ENCODE measurements at regions not wholly inside any gene's neighbourhood (a gene's known extent, or its start where the extent isn't known, plus 50 kb on each side); places are given as distances from the start of the nearest gene placed in this dataset.
"Not testable (repeated sequence)": the region's sequence is repeated elsewhere in the genome, so short reads cannot be mapped to it uniquely, and the experiment has no call there.

DNA sequence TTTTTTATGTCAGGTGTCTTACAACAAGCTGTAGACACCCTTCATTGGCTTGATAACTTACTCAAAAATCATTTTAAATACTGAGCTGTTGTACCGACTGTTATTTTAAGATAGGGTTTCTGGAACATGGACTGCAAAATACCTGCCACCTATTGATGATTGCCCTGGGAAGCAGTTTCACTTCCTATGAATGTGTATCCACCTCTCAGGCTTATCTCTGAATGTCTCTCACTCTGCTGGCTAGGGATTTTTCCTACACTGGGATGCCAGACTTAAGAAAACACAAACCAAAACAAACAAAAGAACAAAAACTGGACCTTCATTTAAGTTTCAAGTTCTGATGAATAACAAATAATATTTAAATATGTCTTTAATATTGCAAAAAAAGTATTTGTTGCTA, 663.7 kb downstream of the EFNB2 start:
- Mint-ChIP-seq H3K4me1 (no peaks in the 10 kb centered on the region), H3K9me3 (peaks cover 11% of the 10 kb centered on the region), H3K4me3 (no peak overlapping the region), H3K36me3 (ENCODE audit: insufficient read depth) (no peaks in the 10 kb centered on the region), H3K27me3 (no peaks in the 10 kb centered on the region), H3K27ac (ENCODE audit: low read depth) (no peak overlapping the region)
- no peak for ATAC-seq (replicated peaks; ENCODE audit: extremely low read depth, poor library complexity, severe bottlenecking)
- no peak for DNase-seq (ENCODE audit: low spot score in 2 of 2)

DNA sequence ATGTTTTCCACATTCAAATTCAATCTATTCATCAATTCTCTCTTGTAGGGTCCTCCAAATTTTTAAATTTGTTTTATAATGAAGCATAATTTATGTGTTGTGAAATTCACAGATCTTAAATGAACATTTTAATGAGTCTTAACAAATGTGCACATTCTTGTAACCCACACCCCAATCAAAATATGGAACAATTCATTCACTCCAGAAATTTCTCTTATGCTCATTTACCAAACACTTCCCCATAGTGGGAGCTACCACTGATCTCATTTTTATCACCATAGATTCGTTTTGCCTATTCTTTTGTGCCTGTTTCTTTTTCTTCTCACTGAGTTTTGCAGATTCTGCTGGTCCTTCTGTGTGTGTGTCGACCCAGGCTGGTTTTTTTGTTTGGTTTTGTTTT, 664.1 kb downstream of the EFNB2 start:
- Mint-ChIP-seq H3K4me1 (no peaks in the 10 kb centered on the region), H3K4me3 (no peak overlapping the region), H3K27ac (ENCODE audit: low read depth) (no peak overlapping the region), H3K27me3 (no peaks in the 10 kb centered on the region), H3K9me3 (peaks cover 11% of the 10 kb centered on the region), H3K36me3 (ENCODE audit: insufficient read depth) (no peaks in the 10 kb centered on the region)
- no peak for DNase-seq (ENCODE audit: low spot score in 2 of 2)
- no peak for ATAC-seq (replicated peaks; ENCODE audit: extremely low read depth, poor library complexity, severe bottlenecking)

DNA sequence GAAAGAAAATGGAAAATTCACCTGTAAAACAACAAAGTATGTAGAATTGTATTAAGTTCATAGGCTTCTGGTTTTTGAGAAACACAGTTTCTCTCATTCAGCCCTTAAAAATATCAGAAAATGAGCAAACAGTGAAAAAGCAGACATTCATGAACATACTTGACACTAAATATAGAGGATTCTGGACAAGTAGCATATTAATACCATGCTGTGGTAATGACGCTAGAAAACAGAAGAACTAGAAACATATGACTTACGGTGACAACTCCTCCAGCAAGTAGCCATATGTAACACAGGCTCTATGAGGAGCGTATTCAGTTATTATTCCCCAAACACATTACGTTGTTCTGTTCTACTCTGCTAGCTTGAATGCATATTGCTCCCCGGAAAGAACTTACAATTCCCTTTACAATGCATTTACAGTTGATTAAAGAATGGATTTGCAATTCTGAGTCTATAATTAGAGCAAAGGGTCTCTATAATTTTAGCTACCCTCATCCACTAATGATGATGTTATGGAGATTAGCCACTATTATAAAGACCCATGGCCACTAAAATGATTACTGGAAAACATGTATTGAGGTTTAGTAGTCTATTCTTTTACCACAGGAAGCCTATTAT, 672.1 kb downstream of the EFNB2 start:
- Mint-ChIP-seq H3K27me3 (no peaks in the 10 kb centered on the region), H3K4me3 (no peak overlapping the region), H3K27ac (ENCODE audit: low read depth) (no peak overlapping the region), H3K36me3 (ENCODE audit: insufficient read depth) (peaks cover 2% of the 10 kb centered on the region), H3K9me3 (no peaks in the 10 kb centered on the region), H3K4me1 (no peaks in the 10 kb centered on the region)
- DNase-seq (ENCODE audit: low spot score in 2 of 2) (no peak), ATAC-seq (replicated peaks; ENCODE audit: extremely low read depth, poor library complexity, severe bottlenecking) (no peak)

DNA sequence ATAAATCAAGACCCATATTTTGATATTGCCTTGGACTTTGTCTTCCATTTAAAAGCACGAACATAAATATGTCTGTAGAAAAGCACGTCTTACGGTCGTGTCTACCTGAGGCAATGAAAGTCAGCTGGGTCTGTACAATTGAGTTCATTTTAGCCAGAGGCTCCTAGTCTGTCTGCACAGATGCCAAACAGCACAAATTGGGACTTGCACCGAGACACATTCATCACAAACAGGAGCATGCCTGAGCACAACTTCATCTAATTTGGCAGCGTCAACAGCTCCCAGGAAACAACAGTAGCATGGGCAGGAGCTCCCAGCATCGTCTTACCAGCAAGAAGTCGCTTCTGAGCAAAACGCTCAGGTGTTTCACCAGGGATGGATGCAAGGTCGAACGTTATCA, 687.0 kb downstream of the EFNB2 start:
- Mint-ChIP-seq H3K36me3 (ENCODE audit: insufficient read depth) (no peaks in the 10 kb centered on the region), H3K27ac (ENCODE audit: low read depth) (no peak overlapping the region), H3K27me3 (no peaks in the 10 kb centered on the region), H3K9me3 (peaks cover 11% of the 10 kb centered on the region), H3K4me1 (no peaks in the 10 kb centered on the region), H3K4me3 (no peak overlapping the region)
- ATAC-seq (replicated peaks; ENCODE audit: extremely low read depth, poor library complexity, severe bottlenecking) (no peak), DNase-seq (ENCODE audit: low spot score in 2 of 2) (no peak)

DNA sequence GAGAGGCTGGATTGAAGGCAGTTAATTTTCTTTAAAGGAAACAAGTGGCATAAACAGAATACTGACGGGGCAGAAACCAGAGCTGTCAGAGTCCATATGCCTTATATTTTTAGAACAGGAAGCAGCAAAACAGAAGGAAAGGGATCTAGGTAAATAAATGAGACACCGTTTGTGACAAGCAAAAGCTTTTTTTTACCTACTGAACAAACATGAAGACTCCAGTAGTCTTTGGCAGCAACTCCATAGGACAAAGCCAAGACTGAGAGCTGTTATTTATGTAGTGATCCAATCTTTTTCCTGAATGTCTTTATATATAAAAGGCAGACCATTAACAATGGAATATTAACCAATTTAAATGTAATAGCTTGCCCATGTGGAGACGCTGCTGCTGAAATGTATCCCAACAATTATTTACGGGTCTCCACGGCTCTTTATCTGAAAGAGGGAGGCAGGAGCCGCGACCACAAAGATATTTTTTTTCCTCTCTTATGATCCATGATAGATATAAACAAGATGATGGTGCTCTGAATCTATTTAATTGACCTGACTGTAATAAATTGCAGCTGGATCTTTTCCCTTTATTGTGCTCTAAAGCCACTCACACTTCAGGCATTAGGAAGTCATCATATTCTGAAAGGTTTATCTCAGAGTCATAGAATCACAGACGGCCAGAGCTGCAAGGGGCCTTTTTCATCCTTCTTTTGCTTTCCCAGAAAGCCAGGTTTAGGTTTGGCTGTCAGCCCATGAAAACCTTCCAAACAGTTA, 687.8 kb downstream of the EFNB2 start:
- no peak for ATAC-seq (replicated peaks; ENCODE audit: extremely low read depth, poor library complexity, severe bottlenecking)

DNA sequence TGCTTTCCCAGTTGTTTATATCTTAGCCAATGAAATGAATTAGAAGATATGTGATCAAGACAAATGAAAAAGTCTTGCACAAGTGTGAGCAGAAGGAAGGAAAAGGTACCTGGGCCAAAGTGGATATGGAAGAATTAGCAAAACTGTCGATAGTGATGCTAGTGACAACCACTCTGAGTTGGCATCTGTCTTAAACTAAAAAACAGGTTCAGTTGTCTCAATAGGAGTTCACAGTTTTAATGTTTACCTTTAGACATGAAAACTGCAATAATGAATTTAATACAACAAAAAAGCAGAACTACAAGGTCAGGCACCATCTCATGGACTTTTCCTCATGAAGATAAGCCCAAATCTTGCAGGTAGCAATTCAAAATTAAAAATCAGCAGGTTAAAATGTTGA, 688.5 kb downstream of the EFNB2 start:
- no peaks in the 10 kb centered on the region for H3K4me1 Mint-ChIP-seq
- no peaks in the 10 kb centered on the region for H3K27me3 Mint-ChIP-seq
- DNase-seq (ENCODE audit: low spot score in 2 of 2) (no peak), ATAC-seq (replicated peaks; ENCODE audit: extremely low read depth, poor library complexity, severe bottlenecking) (no peak)
- no peaks in the 10 kb centered on the region for H3K36me3 Mint-ChIP-seq (ENCODE audit: insufficient read depth)
- no peak overlapping the region for H3K27ac Mint-ChIP-seq (ENCODE audit: low read depth)
- peaks cover 11% of the 10 kb centered on the region for H3K9me3 Mint-ChIP-seq
- no peak overlapping the region for H3K4me3 Mint-ChIP-seq

More for the DNA sequence above, 687.8 kb downstream of the EFNB2 start:
- DNase-seq (ENCODE audit: low spot score in 2 of 2), result no peak
- Mint-ChIP-seq H3K4me3 (no peak overlapping the region), H3K9me3 (peaks cover 11% of the 10 kb centered on the region), H3K27me3 (no peaks in the 10 kb centered on the region), H3K36me3 (ENCODE audit: insufficient read depth) (no peaks in the 10 kb centered on the region), H3K4me1 (no peaks in the 10 kb centered on the region), H3K27ac (ENCODE audit: low read depth) (no peak overlapping the region)

DNA sequence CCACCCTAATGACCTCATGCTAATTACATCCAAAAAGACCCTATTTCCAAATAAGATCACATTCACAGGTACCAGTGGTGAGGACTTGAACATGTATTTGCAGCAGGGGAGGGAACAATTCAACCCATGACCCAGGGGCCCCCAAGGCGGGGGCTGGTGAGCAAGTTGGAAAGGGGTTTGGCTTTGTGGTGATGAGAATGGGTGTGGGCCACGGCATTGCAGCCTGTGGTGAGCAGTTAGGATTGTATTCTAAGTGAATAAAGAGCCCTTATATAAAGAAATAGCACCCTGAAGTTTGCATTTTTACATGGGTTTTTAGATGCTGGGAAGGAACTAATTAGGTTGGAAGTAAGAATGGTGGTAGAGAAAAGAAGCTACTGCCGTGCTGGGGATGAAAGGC, 694.2 kb downstream of the EFNB2 start:
- no peak for DNase-seq (ENCODE audit: low spot score in 2 of 2)
- Mint-ChIP-seq H3K4me3 (no peak overlapping the region), H3K9me3 (peaks cover 26% of the 10 kb centered on the region), H3K36me3 (ENCODE audit: insufficient read depth) (no peaks in the 10 kb centered on the region), H3K4me1 (no peaks in the 10 kb centered on the region), H3K27me3 (no peaks in the 10 kb centered on the region), H3K27ac (ENCODE audit: low read depth) (no peak overlapping the region)
- no peak for ATAC-seq (replicated peaks; ENCODE audit: extremely low read depth, poor library complexity, severe bottlenecking)

DNA sequence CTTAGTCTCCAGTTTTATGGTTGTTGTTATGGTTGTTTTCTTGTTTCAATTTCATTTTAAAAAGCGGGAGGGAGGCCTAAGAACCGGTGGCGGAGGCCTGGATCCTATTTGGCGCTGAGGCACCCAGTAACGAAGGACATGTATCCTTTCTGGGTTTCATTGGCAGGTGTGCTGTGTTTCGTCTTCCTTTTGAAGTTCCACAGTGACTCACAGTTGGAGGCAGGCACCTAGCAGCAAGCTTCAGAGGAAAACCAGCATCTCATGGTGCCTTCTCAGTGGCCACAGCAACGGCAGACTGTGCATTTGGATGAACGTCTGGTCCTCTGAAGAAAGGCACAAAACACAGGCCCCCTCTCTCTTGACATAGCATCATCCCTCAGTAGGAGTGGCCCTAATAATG, 697.2 kb downstream of the EFNB2 start:
- ATAC-seq (replicated peaks; ENCODE audit: extremely low read depth, poor library complexity, severe bottlenecking), result no peak
- Mint-ChIP-seq H3K27me3 (no peaks in the 10 kb centered on the region), H3K4me1 (no peaks in the 10 kb centered on the region), H3K4me3 (no peak overlapping the region), H3K9me3 (peaks cover 14% of the 10 kb centered on the region), H3K36me3 (ENCODE audit: insufficient read depth) (no peaks in the 10 kb centered on the region), H3K27ac (ENCODE audit: low read depth) (no peak overlapping the region)
- DNase-seq (ENCODE audit: low spot score in 2 of 2), result no peak

DNA sequence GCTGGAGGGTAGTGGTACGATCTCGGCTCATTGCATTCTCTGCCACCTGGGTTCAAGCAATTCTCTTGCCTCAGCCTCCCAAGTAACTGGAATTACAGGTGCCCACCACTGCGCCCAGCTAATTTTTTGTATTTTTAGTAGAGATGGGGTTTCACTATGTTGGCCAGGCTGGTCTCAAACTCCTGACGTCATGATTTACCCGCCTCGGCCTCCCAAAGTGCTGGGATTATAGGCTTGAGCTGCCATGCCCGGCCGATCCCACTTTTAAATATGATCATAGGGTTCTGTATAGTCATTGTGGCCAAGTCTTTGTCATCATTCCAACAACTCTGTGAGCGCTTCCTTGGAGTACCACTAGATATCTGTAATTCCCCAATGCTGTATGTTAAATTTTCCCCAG, 698.2 kb downstream of the EFNB2 start:
- H3K27me3 Mint-ChIP-seq; DNase-seq (ENCODE audit: low spot score in 2 of 2); ATAC-seq (replicated peaks; ENCODE audit: extremely low read depth, poor library complexity, severe bottlenecking); H3K36me3 Mint-ChIP-seq (ENCODE audit: insufficient read depth); H3K27ac Mint-ChIP-seq (ENCODE audit: low read depth); H3K4me1 Mint-ChIP-seq; H3K4me3 Mint-ChIP-seq: not testable (repeated sequence)
- H3K9me3 Mint-ChIP-seq, result peaks cover 14% of the 10 kb centered on the region

DNA sequence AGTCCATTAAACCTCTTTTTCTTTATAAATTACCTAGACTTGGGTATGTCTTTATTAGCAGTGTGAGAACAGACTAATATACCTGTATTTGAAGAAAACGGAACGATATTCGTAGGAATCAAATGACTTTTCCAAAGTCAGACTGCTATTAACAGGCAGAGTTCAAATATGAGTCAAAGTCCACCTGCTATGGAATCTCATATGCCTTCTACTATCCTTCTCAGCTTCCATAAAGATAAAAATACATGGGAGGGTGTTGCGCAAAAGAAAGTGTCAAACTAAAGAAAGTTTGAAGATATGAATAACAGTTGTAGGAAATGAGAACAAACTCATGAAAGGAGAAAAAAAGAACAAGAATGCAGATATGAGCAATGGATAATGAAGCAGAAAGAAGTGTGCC, 704.6 kb downstream of the EFNB2 start:
- no peak for DNase-seq (ENCODE audit: low spot score in 2 of 2)
- no peak for ATAC-seq (replicated peaks; ENCODE audit: extremely low read depth, poor library complexity, severe bottlenecking)
- no peak overlapping the region for H3K4me3 Mint-ChIP-seq
- no peaks in the 10 kb centered on the region for H3K36me3 Mint-ChIP-seq (ENCODE audit: insufficient read depth)
- H3K9me3 Mint-ChIP-seq, result peaks cover 10% of the 10 kb centered on the region
- no peak overlapping the region for H3K27ac Mint-ChIP-seq (ENCODE audit: low read depth)
- H3K4me1 Mint-ChIP-seq, result no peaks in the 10 kb centered on the region
- H3K27me3 Mint-ChIP-seq, result no peaks in the 10 kb centered on the region

DNA sequence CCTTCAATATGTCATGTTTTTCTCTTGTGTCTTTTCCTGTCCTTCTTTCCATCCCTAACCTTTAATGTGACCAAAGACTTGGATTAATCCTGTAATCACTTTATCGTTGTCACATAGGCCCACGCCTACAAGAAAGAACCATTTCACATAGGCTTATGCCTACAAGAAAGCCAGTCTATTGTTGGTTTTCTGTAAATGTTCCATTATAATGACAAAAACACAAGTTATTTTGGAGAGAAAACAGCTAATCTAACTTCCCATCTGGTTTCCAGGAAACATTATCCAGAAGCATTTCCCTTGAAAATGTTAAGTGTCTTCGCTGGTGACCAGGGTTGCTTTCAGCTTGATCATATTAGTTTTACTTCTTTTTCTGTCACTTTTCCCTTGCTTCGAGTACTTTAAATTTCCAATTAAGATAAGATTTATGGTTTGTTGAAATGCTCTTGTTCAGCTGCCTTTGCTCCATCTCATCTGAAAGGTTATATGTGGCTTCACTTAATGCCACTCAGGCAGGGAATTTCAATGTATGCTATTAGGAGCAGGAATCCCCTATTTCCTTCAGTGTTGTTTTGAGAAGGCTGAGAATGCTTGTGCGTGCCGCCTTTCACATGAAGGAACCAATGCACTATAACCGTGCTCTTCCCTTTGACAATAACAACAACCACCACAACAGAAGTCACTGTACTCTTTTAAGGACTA, 708.2 kb downstream of the EFNB2 start:
- no peaks in the 10 kb centered on the region for H3K27me3 Mint-ChIP-seq
- no peak overlapping the region for H3K27ac Mint-ChIP-seq (ENCODE audit: low read depth)
- H3K4me1 Mint-ChIP-seq, result no peaks in the 10 kb centered on the region
- DNase-seq (ENCODE audit: low spot score in 2 of 2) (no peak), ATAC-seq (replicated peaks; ENCODE audit: extremely low read depth, poor library complexity, severe bottlenecking) (no peak)
- no peaks in the 10 kb centered on the region for H3K36me3 Mint-ChIP-seq (ENCODE audit: insufficient read depth)
- H3K9me3 Mint-ChIP-seq, result peaks cover 10% of the 10 kb centered on the region
- H3K4me3 Mint-ChIP-seq, result no peak overlapping the region

DNA sequence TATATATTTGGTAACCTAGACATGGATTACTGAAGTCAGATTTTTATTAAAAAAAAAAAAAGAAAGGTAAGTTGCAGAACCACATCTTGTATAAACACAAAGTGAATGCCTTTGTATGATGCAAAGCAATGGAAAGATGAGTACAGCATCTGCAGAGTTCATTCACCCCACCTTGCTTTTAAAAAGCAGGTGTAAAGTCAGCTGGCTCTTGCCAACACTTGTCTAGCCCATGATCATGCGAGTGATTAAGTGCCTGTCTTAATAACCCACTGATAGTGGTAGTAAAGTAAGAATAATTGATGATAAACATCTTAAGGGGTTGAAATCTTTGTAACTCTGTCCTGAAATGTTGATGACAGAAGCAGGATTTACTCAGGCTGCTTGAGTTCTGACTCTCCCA, 710.4 kb downstream of the EFNB2 start:
- no peaks in the 10 kb centered on the region for H3K4me1 Mint-ChIP-seq
- H3K4me3 Mint-ChIP-seq, result no peak overlapping the region
- no peak for ATAC-seq (replicated peaks; ENCODE audit: extremely low read depth, poor library complexity, severe bottlenecking)
- H3K9me3 Mint-ChIP-seq, result no peaks in the 10 kb centered on the region
- no peak for DNase-seq (ENCODE audit: low spot score in 2 of 2)
- no peak overlapping the region for H3K27ac Mint-ChIP-seq (ENCODE audit: low read depth)
- H3K36me3 Mint-ChIP-seq (ENCODE audit: insufficient read depth), result no peaks in the 10 kb centered on the region
- no peaks in the 10 kb centered on the region for H3K27me3 Mint-ChIP-seq

DNA sequence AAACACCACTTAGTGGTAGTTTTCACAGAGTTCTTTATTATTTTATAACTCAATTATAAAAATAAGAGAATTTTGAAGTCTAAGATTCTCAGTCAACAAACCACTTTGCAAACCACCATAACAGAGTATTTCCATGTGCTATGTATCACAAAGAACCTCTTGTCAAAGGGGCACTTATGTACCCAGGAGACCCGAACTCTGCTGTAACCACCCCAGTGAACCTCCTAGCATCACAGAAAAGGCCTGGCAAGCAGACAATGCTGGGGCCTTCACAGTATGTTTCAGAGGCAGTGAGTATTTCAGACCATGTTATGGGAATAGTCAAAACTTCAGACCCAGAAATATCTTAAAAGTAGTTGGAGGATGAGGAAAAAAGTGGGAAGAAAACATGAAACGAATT, 714.1 kb downstream of the EFNB2 start:
- Mint-ChIP-seq H3K27me3 (no peaks in the 10 kb centered on the region), H3K4me1 (no peaks in the 10 kb centered on the region), H3K4me3 (no peak overlapping the region), H3K36me3 (ENCODE audit: insufficient read depth) (no peaks in the 10 kb centered on the region), H3K9me3 (no peaks in the 10 kb centered on the region), H3K27ac (ENCODE audit: low read depth) (no peak overlapping the region)
- ATAC-seq (replicated peaks; ENCODE audit: extremely low read depth, poor library complexity, severe bottlenecking), result no peak
- no peak for DNase-seq (ENCODE audit: low spot score in 2 of 2)

All from central memory CD8-positive, alpha-beta T cell (primary cell).